Mucosa of stomach (tissue), 1 donor: ENCODE measurements at regions not wholly inside any gene's neighbourhood (a gene's known extent, or its start where the extent isn't known, plus 50 kb on each side); places are given as distances from the start of the nearest gene placed in this dataset.
"Not testable (repeated sequence)": the region's sequence is repeated elsewhere in the genome, so short reads cannot be mapped to it uniquely, and the experiment has no call there.

ENCODE experiments used
- H3K27me3 ChIP-seq: one replicate; pipeline ENCODE4 v1.7.0; 2013; ENCODE audit warnings: mild to moderate bottlenecking, low read length; ENCODE audit not compliant: control insufficient read depth, insufficient read depth
- H3K36me3 ChIP-seq: one replicate; pipeline ENCODE4 v1.7.0; 2013; ENCODE audit warnings: low read length; ENCODE audit not compliant: control insufficient read depth, insufficient read depth
- H3K4me1 ChIP-seq: one replicate; pipeline ENCODE4 v1.7.0; 2013; ENCODE audit warnings: mild to moderate bottlenecking, low read length; ENCODE audit not compliant: control insufficient read depth, insufficient read depth
- H3K4me3 ChIP-seq: one replicate; pipeline ENCODE4 v1.7.0; 2013; ENCODE audit warnings: low read length
- H3K9ac ChIP-seq: one replicate; pipeline ENCODE4 v1.7.0; 2013; ENCODE audit warnings: mild to moderate bottlenecking, low read length, moderate library complexity
- H3K9me3 ChIP-seq: one replicate; pipeline ENCODE4 v1.7.0; 2013; ENCODE audit warnings: mild to moderate bottlenecking, low read length, moderate library complexity; ENCODE audit not compliant: control insufficient read depth
- donor health status: Pancreatic carcinoma.

DNA sequence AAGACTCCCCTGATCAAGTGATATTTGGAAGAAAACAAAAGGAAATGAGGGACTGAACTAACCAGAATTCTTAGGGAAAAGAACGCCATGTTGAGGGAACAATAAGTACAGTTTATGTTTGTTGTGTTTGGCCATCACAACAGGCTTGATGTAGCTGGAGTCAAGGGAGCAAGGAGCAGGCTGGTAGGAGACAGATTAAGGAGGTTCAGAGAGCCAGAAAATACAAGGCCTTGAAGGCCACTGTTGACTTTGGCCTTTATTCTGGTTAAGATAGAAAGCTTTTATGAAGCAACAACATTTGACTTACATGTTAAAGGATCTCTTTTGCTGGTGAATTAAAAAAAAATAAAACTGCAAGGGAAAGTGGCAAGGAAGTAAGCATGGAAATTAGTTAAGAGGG, 754.1 kb upstream of the SLC8A1 start:
- Histone ChIP-seq H3K9ac (no peak overlapping the region), H3K4me1 (no peaks in the 10 kb centered on the region), H3K9me3 (no peaks in the 10 kb centered on the region), H3K4me3 (no peak overlapping the region), H3K36me3 (no peaks in the 10 kb centered on the region), H3K27me3 (no peaks in the 10 kb centered on the region)

- Histone ChIP-seq H3K4me1 (no peaks in the 10 kb centered on the region), H3K36me3 (no peaks in the 10 kb centered on the region), H3K9ac (no peak overlapping the region), H3K4me3 (no peak overlapping the region), H3K9me3 (no peaks in the 10 kb centered on the region), H3K27me3 (no peaks in the 10 kb centered on the region)
These were observed 755.7 kb upstream of the SLC8A1 start for GRCh38 chr2:41207578-41207977.

- H3K9me3 ChIP-seq, H3K9ac ChIP-seq, H3K4me1 ChIP-seq, H3K4me3 ChIP-seq, H3K36me3 ChIP-seq, H3K27me3 ChIP-seq: not testable (repeated sequence)
These were observed 758.1 kb upstream of the SLC8A1 start for GRCh38 chr2:41210030-41210429.

GRCh38 chr2:41216978-41217377, 765.1 kb upstream of the SLC8A1 start:
- Histone ChIP-seq H3K9ac (no peak overlapping the region), H3K9me3 (no peaks in the 10 kb centered on the region), H3K27me3 (no peaks in the 10 kb centered on the region), H3K36me3 (no peaks in the 10 kb centered on the region), H3K4me3 (no peak overlapping the region), H3K4me1 (no peaks in the 10 kb centered on the region)

- Histone ChIP-seq H3K36me3 (no peaks in the 10 kb centered on the region), H3K4me1 (no peaks in the 10 kb centered on the region), H3K9me3 (no peaks in the 10 kb centered on the region), H3K9ac (no peak overlapping the region), H3K27me3 (no peaks in the 10 kb centered on the region), H3K4me3 (no peak overlapping the region)
These were observed 770.7 kb upstream of the SLC8A1 start for GRCh38 chr2:41222593-41222992.

DNA sequence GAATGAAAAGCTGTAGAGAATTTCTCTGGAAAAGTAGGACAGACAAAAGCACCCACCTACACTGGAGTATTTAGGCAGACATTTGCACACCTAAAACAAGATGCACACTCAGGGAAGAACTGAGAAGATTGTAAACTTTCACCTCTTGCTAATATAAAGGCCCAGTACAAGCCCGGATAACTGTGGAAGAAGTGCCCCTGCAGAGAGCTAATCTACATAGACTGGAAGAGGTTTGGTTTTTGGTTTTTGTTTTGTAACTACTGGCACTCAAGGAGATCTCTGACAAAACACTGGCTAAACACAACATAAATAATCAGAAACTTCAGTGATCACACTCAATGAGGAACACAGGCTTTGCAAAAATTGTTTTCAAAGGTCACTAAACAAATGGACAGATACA, 782.2 kb upstream of the SLC8A1 start:
- Histone ChIP-seq H3K27me3 (no peaks in the 10 kb centered on the region), H3K4me3 (no peak overlapping the region), H3K36me3 (no peaks in the 10 kb centered on the region), H3K9ac (no peak overlapping the region), H3K4me1 (no peaks in the 10 kb centered on the region), H3K9me3 (no peaks in the 10 kb centered on the region)

GRCh38 chr2:41241325-41242000, 789.6 kb upstream of the SLC8A1 start:
- H3K4me1 ChIP-seq, result no peaks in the 10 kb centered on the region
- no peaks in the 10 kb centered on the region for H3K9me3 ChIP-seq
- H3K36me3 ChIP-seq, result no peaks in the 10 kb centered on the region
- H3K27me3 ChIP-seq, result no peaks in the 10 kb centered on the region
- H3K4me3 ChIP-seq, result no peak overlapping the region
- no peak overlapping the region for H3K9ac ChIP-seq

GRCh38 chr2:41242001-41242331, 790.1 kb upstream of the SLC8A1 start:
- Histone ChIP-seq H3K27me3 (no peaks in the 10 kb centered on the region), H3K4me1 (no peaks in the 10 kb centered on the region), H3K9ac (no peak overlapping the region), H3K9me3 (no peaks in the 10 kb centered on the region), H3K36me3 (no peaks in the 10 kb centered on the region), H3K4me3 (no peak overlapping the region)

GRCh38 chr2:41267929-41268659, 779.7 kb upstream of the PKDCC start:
- Histone ChIP-seq H3K4me3 (no peak overlapping the region), H3K36me3 (no peaks in the 10 kb centered on the region), H3K4me1 (no peaks in the 10 kb centered on the region), H3K9me3 (no peaks in the 10 kb centered on the region), H3K27me3 (no peaks in the 10 kb centered on the region), H3K9ac (no peak overlapping the region)

GRCh38 chr2:41283079-41283775, 764.6 kb upstream of the PKDCC start:
- Histone ChIP-seq H3K9me3 (no peaks in the 10 kb centered on the region), H3K4me1 (no peaks in the 10 kb centered on the region), H3K4me3 (no peak overlapping the region), H3K9ac (no peak overlapping the region), H3K36me3 (no peaks in the 10 kb centered on the region), H3K27me3 (no peaks in the 10 kb centered on the region)

DNA sequence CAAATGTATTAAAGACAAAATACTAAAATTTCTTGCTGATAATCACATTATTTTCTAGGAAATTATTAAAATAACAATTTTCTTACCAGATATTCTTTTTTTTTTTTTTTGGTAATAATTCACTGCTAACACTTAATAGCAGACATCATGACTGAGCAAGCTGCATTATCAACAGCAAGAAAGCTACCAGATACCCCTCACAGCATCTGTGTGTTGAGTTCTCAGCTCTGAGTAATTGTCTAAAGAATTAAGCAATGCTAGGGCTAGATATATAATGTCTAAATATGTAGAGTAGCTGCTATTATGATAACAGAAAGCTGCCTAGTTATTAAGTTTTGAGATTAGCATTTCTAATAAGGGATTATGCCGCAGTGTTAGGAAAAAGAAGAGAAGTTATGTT, 754.3 kb upstream of the PKDCC start:
- Histone ChIP-seq H3K36me3 (no peaks in the 10 kb centered on the region), H3K9me3 (no peaks in the 10 kb centered on the region), H3K9ac (no peak overlapping the region), H3K4me1 (no peaks in the 10 kb centered on the region), H3K27me3 (no peaks in the 10 kb centered on the region), H3K4me3 (no peak overlapping the region)

GRCh38 chr2:41294331-41294730, 753.5 kb upstream of the PKDCC start:
- no peak overlapping the region for H3K4me3 ChIP-seq
- H3K9me3 ChIP-seq, result no peaks in the 10 kb centered on the region
- H3K36me3 ChIP-seq, result no peaks in the 10 kb centered on the region
- H3K9ac ChIP-seq, result no peak overlapping the region
- no peaks in the 10 kb centered on the region for H3K4me1 ChIP-seq
- H3K27me3 ChIP-seq, result no peaks in the 10 kb centered on the region
